ENCODE measurements at regions not wholly inside any gene's neighbourhood (a gene's known extent, or its start where the extent isn't known, plus 50 kb on each side); places are given as distances from the start of the nearest gene placed in this dataset.

GRCh38 chr20:19937651-19938420, 79.3 kb upstream of the NAA20 start:
- TF ChIP-seq CTCF (IDR thresholded peaks at IDR 0.05) (no peak), POLR2AphosphoS5 (IDR thresholded peaks at IDR 0.05) (no peak)

All from stomach (tissue), 4 donors.